Mesenchymal stem cell (in vitro differentiated cells and primary cell): ENCODE measurements at regions not wholly inside any gene's neighbourhood (a gene's known extent, or its start where the extent isn't known, plus 50 kb on each side); places are given as distances from the start of the nearest gene placed in this dataset.

Experiments used
- DNase-seq: peaks from one replicate; pipeline ENCODE4 v3.0.0-alpha.2; 2013
- H2AFZ ChIP-seq: one replicate; pipeline ENCODE4 v1.6.1; 2013; ENCODE audit warnings: low read depth, mild to moderate bottlenecking, control low read depth, inconsistent platforms, low read length, moderate library complexity
- H2AK5ac ChIP-seq: 2 replicates; pipeline ENCODE4 v1.6.1; 2013; ENCODE audit warnings: low read length, moderate library complexity, mild to moderate bottlenecking, inconsistent platforms; ENCODE audit not compliant: severe bottlenecking
- H2BK120ac ChIP-seq: one replicate; pipeline ENCODE4 v1.6.1; 2013; ENCODE audit warnings: low read depth, mild to moderate bottlenecking, inconsistent platforms, low read length, moderate library complexity
- H2BK12ac ChIP-seq, 2 experiments: one replicate each; pipeline ENCODE4 v1.6.1; 2013; ENCODE audit warnings: inconsistent platforms in 2 of 2, low read length in 2 of 2, mild to moderate bottlenecking in 2 of 2, moderate library complexity in 2 of 2, control low read depth in 1 of 2
- H2BK15ac ChIP-seq: one replicate; pipeline ENCODE4 v1.6.1; 2013; ENCODE audit warnings: mild to moderate bottlenecking, low read depth, inconsistent platforms; ENCODE audit not compliant: poor library complexity, severe bottlenecking
- H2BK5ac ChIP-seq: 2 replicates; pipeline ENCODE4 v1.6.1; 2013; ENCODE audit warnings: low read depth, mild to moderate bottlenecking, low read length, control low read depth, inconsistent platforms; ENCODE audit not compliant: poor library complexity, severe bottlenecking
- H3K14ac ChIP-seq, 2 experiments: one replicate each; pipeline ENCODE4 v1.6.1; 2013; ENCODE audit warnings: inconsistent platforms in 2 of 2, low read length in 2 of 2, control low read depth in 1 of 2, mild to moderate bottlenecking in 1 of 2, moderate library complexity in 1 of 2
- H3K18ac ChIP-seq, 2 experiments: one replicate each; pipeline ENCODE4 v1.6.1; 2013; ENCODE audit warnings: inconsistent platforms in 2 of 2, low read length in 2 of 2, control low read depth in 1 of 2, low read depth in 1 of 2, mild to moderate bottlenecking in 1 of 2
- H3K23ac ChIP-seq, 2 experiments: one replicate each; pipeline ENCODE4 v1.6.1; 2013; ENCODE audit warnings: inconsistent platforms in 2 of 2, low read length in 2 of 2, mild to moderate bottlenecking in 2 of 2, moderate library complexity in 2 of 2, control low read depth in 1 of 2
- H3K27ac ChIP-seq: 2 replicates; pipeline ENCODE4 v1.5.1; 2013; ENCODE audit warnings: mild to moderate bottlenecking, moderate library complexity, low read length, control low read depth, inconsistent platforms; ENCODE audit not compliant: poor library complexity, severe bottlenecking
- H3K27me3 ChIP-seq, 2 experiments: 2 replicates each; pipeline versions ENCODE4 v1.6.1 to v1.7.0; 2013; ENCODE audit warnings: low read length in 2 of 2, mild to moderate bottlenecking in 2 of 2, moderate library complexity in 2 of 2, control low read depth in 1 of 2, inconsistent platforms in 1 of 2; ENCODE audit not compliant: control insufficient read depth in 1 of 2, insufficient read depth in 1 of 2
- H3K36me3 ChIP-seq, 2 experiments: 2 replicates each; pipeline versions ENCODE4 v1.6.1 to v1.7.0; 2013; ENCODE audit warnings: low read length in 2 of 2, control low read depth in 1 of 2, inconsistent platforms in 1 of 2, low read depth in 1 of 2, mild to moderate bottlenecking in 1 of 2; ENCODE audit not compliant: insufficient read depth in 2 of 2, control insufficient read depth in 1 of 2
- H3K4ac ChIP-seq, 2 experiments: one replicate each; pipeline ENCODE4 v1.6.1; 2013; ENCODE audit warnings: inconsistent platforms in 2 of 2, low read length in 2 of 2, mild to moderate bottlenecking in 2 of 2, moderate library complexity in 2 of 2, control low read depth in 1 of 2, low read depth in 1 of 2
- H3K4me1 ChIP-seq: 2 replicates; pipeline ENCODE4 v1.6.1; 2013; ENCODE audit warnings: low read depth, low read length, control low read depth; ENCODE audit not compliant: control insufficient read depth, insufficient read depth
- H3K4me2 ChIP-seq: 2 replicates; pipeline ENCODE4 v1.6.1; 2013; ENCODE audit warnings: low read length, mild to moderate bottlenecking, inconsistent platforms; ENCODE audit not compliant: poor library complexity, severe bottlenecking
- H3K4me3 ChIP-seq, 2 experiments: 2 replicates each; pipeline versions ENCODE4 v1.5.1 to v1.7.0; 2013; ENCODE audit warnings: low read length in 2 of 2, mild to moderate bottlenecking in 2 of 2, control low read depth in 1 of 2, low read depth in 1 of 2; ENCODE audit not compliant: insufficient read depth in 1 of 2
- H3K79me1 ChIP-seq: replicated peaks from 2 replicates; pipeline ENCODE4 v1.6.1; 2013; ENCODE audit warnings: mild to moderate bottlenecking, control low read depth, low read length, inconsistent platforms; ENCODE audit not compliant: poor library complexity, severe bottlenecking
- H3K9ac ChIP-seq: 2 replicates; pipeline ENCODE4 v1.7.0; 2013; ENCODE audit warnings: mild to moderate bottlenecking, low read length, moderate library complexity
- H3K9me3 ChIP-seq: 2 replicates; pipeline ENCODE4 v1.7.0; 2013; ENCODE audit warnings: mild to moderate bottlenecking, low read length; ENCODE audit not compliant: control insufficient read depth
- H4K8ac ChIP-seq: one replicate; pipeline ENCODE4 v1.6.1; 2013; ENCODE audit warnings: inconsistent platforms, mild to moderate bottlenecking, low read length, moderate library complexity
- H4K91ac ChIP-seq: one replicate; pipeline ENCODE4 v1.6.1; 2013; ENCODE audit warnings: mild to moderate bottlenecking, low read length, inconsistent platforms
- WGBS: methylation state at CpG from one replicate; pipeline ENCODE4 v1.1.7; 2013; ENCODE audit warnings: mixed read lengths; 5-methylcytosine and 5-hydroxymethylcytosine counted together

GRCh38 chr11:103700622-103701021 is 335.8 kb upstream of the DDI1 start:
- Histone ChIP-seq H4K8ac (no peak overlapping the region), H2BK15ac (no peak overlapping the region), H3K23ac (no peak overlapping the region), H3K9me3 (no peaks in the 10 kb centered on the region), H3K4me2 (no peak overlapping the region), H2BK120ac (no peak overlapping the region), H2BK5ac (no peak overlapping the region), H3K27ac (no peak overlapping the region), H2AK5ac (no peak overlapping the region), H2BK12ac (no peak overlapping the region), H3K79me1 (no peaks in the 10 kb centered on the region), H4K91ac (no peak overlapping the region), H2AFZ (no peak overlapping the region), H3K4me3 (peak overlapping the region in 1 of 2 experiments; percentile 30), H3K4ac (no peak overlapping the region), H3K18ac (no peak overlapping the region), H3K27me3 (no peaks in the 10 kb centered on the region), H3K4me1 (no peaks in the 10 kb centered on the region), H3K36me3 (no peaks in the 10 kb centered on the region), H3K14ac (no peak overlapping the region), H3K9ac (peak overlapping the region; percentile 4)
- DNase-seq, result peak; percentile 51
- 45% methylated on average over 1 of the region's 1 CpG for WGBS

DNA sequence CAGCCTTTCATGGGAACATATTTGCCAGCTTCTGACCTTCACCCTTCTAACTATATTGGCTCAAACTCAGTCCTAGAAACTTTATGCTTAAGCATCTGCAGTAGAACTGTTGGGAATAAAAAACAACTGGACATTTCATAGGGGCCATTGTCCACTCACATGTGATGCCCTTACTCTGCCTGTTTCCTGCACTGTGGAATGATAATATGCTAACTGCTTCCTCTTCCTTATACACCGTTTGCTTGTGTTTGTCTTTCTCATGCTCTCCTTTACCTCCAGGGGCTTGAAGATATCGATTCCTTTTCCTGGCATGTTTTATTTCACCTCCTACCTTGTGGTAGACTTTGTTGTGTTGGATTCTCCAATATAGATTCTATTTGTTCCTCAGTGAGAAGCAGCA is 333.0 kb upstream of the DDI1 start:
- H3K18ac ChIP-seq, result no peak overlapping the region
- no peak overlapping the region for H2AK5ac ChIP-seq
- no peak overlapping the region for H2BK12ac ChIP-seq
- no peak overlapping the region for H2BK5ac ChIP-seq
- no peak overlapping the region for H3K9ac ChIP-seq
- H3K27me3 ChIP-seq, result no peaks in the 10 kb centered on the region
- H2BK15ac ChIP-seq, result no peak overlapping the region
- no peak overlapping the region for H3K4me2 ChIP-seq
- H3K14ac ChIP-seq, result no peak overlapping the region
- no peaks in the 10 kb centered on the region for H3K4me1 ChIP-seq
- H3K9me3 ChIP-seq, result no peaks in the 10 kb centered on the region
- WGBS, result 100% methylated on average over 1 of the region's 2 CpGs
- no peak overlapping the region for H3K27ac ChIP-seq
- no peak for DNase-seq
- no peak overlapping the region for H3K23ac ChIP-seq
- H3K4me3 ChIP-seq, result no peak overlapping the region
- no peaks in the 10 kb centered on the region for H3K79me1 ChIP-seq
- H4K8ac ChIP-seq, result no peak overlapping the region
- H3K4ac ChIP-seq, result no peak overlapping the region
- no peak overlapping the region for H2AFZ ChIP-seq
- no peak overlapping the region for H4K91ac ChIP-seq
- no peaks in the 10 kb centered on the region for H3K36me3 ChIP-seq
- H2BK120ac ChIP-seq, result no peak overlapping the region

DNA sequence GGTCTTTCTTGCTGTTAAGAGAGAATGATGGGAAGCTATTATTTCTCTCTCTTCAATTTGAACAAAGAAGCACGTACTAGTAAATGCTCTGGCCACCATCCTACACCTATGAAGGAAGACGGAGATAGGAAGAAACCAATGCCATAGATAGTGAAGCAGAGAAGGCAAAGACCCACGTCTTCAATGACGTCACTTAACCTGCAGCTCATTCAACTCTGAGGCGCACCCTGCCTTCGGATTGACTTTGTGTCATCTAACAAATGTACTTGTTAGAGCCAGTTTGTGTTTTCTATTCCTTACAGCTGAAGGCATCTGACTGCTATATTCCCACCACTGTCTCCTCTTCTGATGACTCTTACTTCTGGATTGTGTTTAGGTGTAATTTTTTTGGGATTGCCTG is 332.5 kb upstream of the DDI1 start:
- H2AFZ ChIP-seq, result no peak overlapping the region
- no peaks in the 10 kb centered on the region for H3K27me3 ChIP-seq
- no peak overlapping the region for H3K14ac ChIP-seq
- H4K8ac ChIP-seq, result no peak overlapping the region
- H3K79me1 ChIP-seq, result no peaks in the 10 kb centered on the region
- H3K36me3 ChIP-seq, result no peaks in the 10 kb centered on the region
- WGBS, result 84% methylated on average over 5 of the region's 6 CpGs
- H2AK5ac ChIP-seq, result no peak overlapping the region
- no peak overlapping the region for H4K91ac ChIP-seq
- no peaks in the 10 kb centered on the region for H3K9me3 ChIP-seq
- H3K27ac ChIP-seq, result no peak overlapping the region
- H3K9ac ChIP-seq, result no peak overlapping the region
- H2BK12ac ChIP-seq, result no peak overlapping the region
- no peaks in the 10 kb centered on the region for H3K4me1 ChIP-seq
- no peak overlapping the region for H3K4me3 ChIP-seq
- H2BK120ac ChIP-seq, result no peak overlapping the region
- H3K4ac ChIP-seq, result no peak overlapping the region
- DNase-seq, result no peak
- no peak overlapping the region for H2BK15ac ChIP-seq
- no peak overlapping the region for H2BK5ac ChIP-seq
- H3K23ac ChIP-seq, result no peak overlapping the region
- H3K4me2 ChIP-seq, result no peak overlapping the region
- no peak overlapping the region for H3K18ac ChIP-seq

DNA sequence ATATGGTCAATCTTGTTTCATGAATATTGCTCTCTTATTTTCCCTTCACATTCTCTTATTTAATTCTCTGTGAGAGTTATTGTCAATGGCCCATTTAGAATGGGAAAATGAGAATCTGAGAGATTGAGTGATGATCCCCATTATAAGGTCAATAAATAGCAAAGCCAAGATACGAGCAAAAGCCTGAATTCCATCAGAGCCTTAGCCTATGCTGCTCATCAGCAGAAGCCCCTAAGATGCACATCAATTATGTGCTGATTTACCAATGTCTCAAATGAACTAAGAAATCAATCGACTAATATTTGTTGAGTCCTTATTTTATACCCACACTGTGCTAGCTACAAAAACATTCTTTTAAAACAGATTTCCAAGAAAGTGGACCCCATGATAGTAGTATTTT is 330.8 kb upstream of the DDI1 start:
- Histone ChIP-seq H3K79me1 (no peaks in the 10 kb centered on the region), H2AK5ac (no peak overlapping the region), H3K36me3 (no peaks in the 10 kb centered on the region), H4K8ac (no peak overlapping the region), H2BK12ac (no peak overlapping the region), H3K27me3 (no peaks in the 10 kb centered on the region), H3K9ac (no peak overlapping the region), H2BK120ac (no peak overlapping the region), H2BK5ac (no peak overlapping the region), H3K14ac (no peak overlapping the region), H3K4me2 (no peak overlapping the region), H3K23ac (no peak overlapping the region), H3K27ac (no peak overlapping the region), H2AFZ (no peak overlapping the region), H3K4me3 (no peak overlapping the region), H2BK15ac (no peak overlapping the region), H4K91ac (no peak overlapping the region), H3K4me1 (no peaks in the 10 kb centered on the region), H3K18ac (no peak overlapping the region), H3K9me3 (no peaks in the 10 kb centered on the region), H3K4ac (no peak overlapping the region)
- WGBS, result 83% methylated on average over 2 of the region's 2 CpGs
- DNase-seq, result no peak
